ENCODE measurements at regions not wholly inside any gene's neighbourhood (a gene's known extent, or its start where the extent isn't known, plus 50 kb on each side); places are given as distances from the start of the nearest gene placed in this dataset.
"Not testable (repeated sequence)": the region's sequence is repeated elsewhere in the genome, so short reads cannot be mapped to it uniquely, and the experiment has no call there.

- Histone ChIP-seq H3K27me3 (ENCODE audit: control insufficient read depth, insufficient read depth, low read length) (no peaks in the 10 kb centered on the region), H3K4me1 (ENCODE audit: control insufficient read depth, insufficient read depth, low read length) (no peaks in the 10 kb centered on the region), H3K27ac (ENCODE audit: low read length) (no peak overlapping the region), H3K4me3 (ENCODE audit: low read length) (no peak overlapping the region), H3K9me3 (ENCODE audit: control insufficient read depth, insufficient read depth, low read length) (no peaks in the 10 kb centered on the region), H3K36me3 (ENCODE audit: control insufficient read depth, insufficient read depth, low read length) (no peaks in the 10 kb centered on the region)
- no peak overlapping the region for H3K4me3 Mint-ChIP-seq
- no peak overlapping the region for H3K27ac Mint-ChIP-seq
- no peak for ATAC-seq
- 62% methylated on average over 6 of the region's 6 CpGs for WGBS (ENCODE audit: insufficient coverage)
- no peaks in the 10 kb centered on the region for H3K36me3 Mint-ChIP-seq
- TF ChIP-seq CTCF (IDR thresholded peaks at IDR 0.05), result no peak
- intact Hi-C loops (cut with micrococcal nuclease), result no loop called here
- DNase-seq, result no peak
- peaks cover 3 to 4% of the 10 kb centered on the region in 2 donors for H3K9me3 Mint-ChIP-seq
- H3K4me1 Mint-ChIP-seq, result no peaks in the 10 kb centered on the region
- H3K27me3 Mint-ChIP-seq (ENCODE audit: low read depth in 2 of 2), result no peaks in the 10 kb centered on the region
Observed at GRCh38 chr12:127501916-127502315, 765.1 kb upstream of the TMEM132C start.

GRCh38 chr12:127503246-127503645 is 763.7 kb upstream of the TMEM132C start:
- no peak overlapping the region for H3K27ac ChIP-seq (ENCODE audit: low read length)
- ATAC-seq (no peak), DNase-seq (no peak)
- 89% methylated on average over 4 of the region's 7 CpGs for WGBS (ENCODE audit: insufficient coverage)
- peaks cover 3 to 4% of the 10 kb centered on the region in 2 donors for H3K9me3 Mint-ChIP-seq
- peaks cover 2% of the 10 kb centered on the region for H3K9me3 ChIP-seq (ENCODE audit: control insufficient read depth, insufficient read depth, low read length)
- no peak overlapping the region for H3K4me3 Mint-ChIP-seq
- no peaks in the 10 kb centered on the region for H3K27me3 ChIP-seq (ENCODE audit: control insufficient read depth, insufficient read depth, low read length)
- no peak for TF ChIP-seq CTCF (IDR thresholded peaks at IDR 0.05)
- H3K36me3 ChIP-seq (ENCODE audit: control insufficient read depth, insufficient read depth, low read length), result no peaks in the 10 kb centered on the region
- intact Hi-C loops (cut with micrococcal nuclease), result no loop called here
- no peaks in the 10 kb centered on the region for H3K36me3 Mint-ChIP-seq
- no peaks in the 10 kb centered on the region for H3K4me1 Mint-ChIP-seq
- no peaks in the 10 kb centered on the region for H3K27me3 Mint-ChIP-seq (ENCODE audit: low read depth in 2 of 2)
- no peak overlapping the region for H3K4me3 ChIP-seq (ENCODE audit: low read length)
- H3K4me1 ChIP-seq (ENCODE audit: control insufficient read depth, insufficient read depth, low read length), result no peaks in the 10 kb centered on the region
- H3K27ac Mint-ChIP-seq, result no peak overlapping the region

GRCh38 chr12:127503996-127504395 is 763.0 kb upstream of the TMEM132C start:
- ATAC-seq; H3K9me3 Mint-ChIP-seq; H3K27me3 ChIP-seq (ENCODE audit: control insufficient read depth, insufficient read depth, low read length); H3K36me3 ChIP-seq (ENCODE audit: control insufficient read depth, insufficient read depth, low read length); H3K27ac Mint-ChIP-seq; H3K27me3 Mint-ChIP-seq (ENCODE audit: low read depth in 2 of 2); H3K4me1 Mint-ChIP-seq; H3K27ac ChIP-seq (ENCODE audit: low read length); H3K4me1 ChIP-seq (ENCODE audit: control insufficient read depth, insufficient read depth, low read length); H3K36me3 Mint-ChIP-seq; H3K9me3 ChIP-seq (ENCODE audit: control insufficient read depth, insufficient read depth, low read length); H3K4me3 ChIP-seq (ENCODE audit: low read length); H3K4me3 Mint-ChIP-seq; DNase-seq; intact Hi-C loops (cut with micrococcal nuclease): not testable (repeated sequence)
- 94% methylated on average over 4 of the region's 4 CpGs for WGBS (ENCODE audit: insufficient coverage)

GRCh38 chr12:127504874-127505273 is 762.1 kb upstream of the TMEM132C start:
- H3K27me3 Mint-ChIP-seq (ENCODE audit: low read depth in 2 of 2), result no peaks in the 10 kb centered on the region
- no peak overlapping the region for H3K4me3 ChIP-seq (ENCODE audit: low read length)
- no peak overlapping the region for H3K27ac ChIP-seq (ENCODE audit: low read length)
- no peak overlapping the region for H3K27ac Mint-ChIP-seq
- no peaks in the 10 kb centered on the region for H3K27me3 ChIP-seq (ENCODE audit: control insufficient read depth, insufficient read depth, low read length)
- H3K9me3 Mint-ChIP-seq, result peaks cover 4 to 6% of the 10 kb centered on the region in 2 donors
- no peak for TF ChIP-seq CTCF (IDR thresholded peaks at IDR 0.05)
- H3K4me3 Mint-ChIP-seq, result no peak overlapping the region
- intact Hi-C loops (cut with micrococcal nuclease), result no loop called here
- H3K36me3 ChIP-seq (ENCODE audit: control insufficient read depth, insufficient read depth, low read length), result no peaks in the 10 kb centered on the region
- peaks cover 2% of the 10 kb centered on the region for H3K9me3 ChIP-seq (ENCODE audit: control insufficient read depth, insufficient read depth, low read length)
- H3K36me3 Mint-ChIP-seq, result no peaks in the 10 kb centered on the region
- 83% methylated on average over 4 of the region's 5 CpGs for WGBS (ENCODE audit: insufficient coverage)
- ATAC-seq, result no peak
- H3K4me1 Mint-ChIP-seq, result no peaks in the 10 kb centered on the region
- no peaks in the 10 kb centered on the region for H3K4me1 ChIP-seq (ENCODE audit: control insufficient read depth, insufficient read depth, low read length)
- no peak for DNase-seq

All from natural killer cell (primary cell).